Mesenchymal stem cell (in vitro differentiated cells and primary cell): ENCODE measurements at regions not wholly inside any gene's neighbourhood (a gene's known extent, or its start where the extent isn't known, plus 50 kb on each side); places are given as distances from the start of the nearest gene placed in this dataset.
A peak's percentile ranks its signal among the peaks of the same experiment; 100 is the strongest.

Experiments
- DNase-seq: peaks from one replicate; pipeline ENCODE4 v3.0.0-alpha.2; 2013
- H2AFZ ChIP-seq: one replicate; pipeline ENCODE4 v1.6.1; 2013; ENCODE audit warnings: low read depth, mild to moderate bottlenecking, control low read depth, inconsistent platforms, low read length, moderate library complexity
- H2AK5ac ChIP-seq: 2 replicates; pipeline ENCODE4 v1.6.1; 2013; ENCODE audit warnings: low read length, moderate library complexity, mild to moderate bottlenecking, inconsistent platforms; ENCODE audit not compliant: severe bottlenecking
- H2BK120ac ChIP-seq: one replicate; pipeline ENCODE4 v1.6.1; 2013; ENCODE audit warnings: low read depth, mild to moderate bottlenecking, inconsistent platforms, low read length, moderate library complexity
- H2BK12ac ChIP-seq, 2 experiments: one replicate each; pipeline ENCODE4 v1.6.1; 2013; ENCODE audit warnings: inconsistent platforms in 2 of 2, low read length in 2 of 2, mild to moderate bottlenecking in 2 of 2, moderate library complexity in 2 of 2, control low read depth in 1 of 2
- H2BK15ac ChIP-seq: one replicate; pipeline ENCODE4 v1.6.1; 2013; ENCODE audit warnings: mild to moderate bottlenecking, low read depth, inconsistent platforms; ENCODE audit not compliant: poor library complexity, severe bottlenecking
- H2BK5ac ChIP-seq: 2 replicates; pipeline ENCODE4 v1.6.1; 2013; ENCODE audit warnings: low read depth, mild to moderate bottlenecking, low read length, control low read depth, inconsistent platforms; ENCODE audit not compliant: poor library complexity, severe bottlenecking
- H3K14ac ChIP-seq, 2 experiments: one replicate each; pipeline ENCODE4 v1.6.1; 2013; ENCODE audit warnings: inconsistent platforms in 2 of 2, low read length in 2 of 2, control low read depth in 1 of 2, mild to moderate bottlenecking in 1 of 2, moderate library complexity in 1 of 2
- H3K18ac ChIP-seq, 2 experiments: one replicate each; pipeline ENCODE4 v1.6.1; 2013; ENCODE audit warnings: inconsistent platforms in 2 of 2, low read length in 2 of 2, control low read depth in 1 of 2, low read depth in 1 of 2, mild to moderate bottlenecking in 1 of 2
- H3K23ac ChIP-seq, 2 experiments: one replicate each; pipeline ENCODE4 v1.6.1; 2013; ENCODE audit warnings: inconsistent platforms in 2 of 2, low read length in 2 of 2, mild to moderate bottlenecking in 2 of 2, moderate library complexity in 2 of 2, control low read depth in 1 of 2
- H3K27ac ChIP-seq: 2 replicates; pipeline ENCODE4 v1.5.1; 2013; ENCODE audit warnings: mild to moderate bottlenecking, moderate library complexity, low read length, control low read depth, inconsistent platforms; ENCODE audit not compliant: poor library complexity, severe bottlenecking
- H3K27me3 ChIP-seq, 2 experiments: 2 replicates each; pipeline versions ENCODE4 v1.6.1 to v1.7.0; 2013; ENCODE audit warnings: low read length in 2 of 2, mild to moderate bottlenecking in 2 of 2, moderate library complexity in 2 of 2, control low read depth in 1 of 2, inconsistent platforms in 1 of 2; ENCODE audit not compliant: control insufficient read depth in 1 of 2, insufficient read depth in 1 of 2
- H3K36me3 ChIP-seq, 2 experiments: 2 replicates each; pipeline versions ENCODE4 v1.6.1 to v1.7.0; 2013; ENCODE audit warnings: low read length in 2 of 2, control low read depth in 1 of 2, inconsistent platforms in 1 of 2, low read depth in 1 of 2, mild to moderate bottlenecking in 1 of 2; ENCODE audit not compliant: insufficient read depth in 2 of 2, control insufficient read depth in 1 of 2
- H3K4ac ChIP-seq, 2 experiments: one replicate each; pipeline ENCODE4 v1.6.1; 2013; ENCODE audit warnings: inconsistent platforms in 2 of 2, low read length in 2 of 2, mild to moderate bottlenecking in 2 of 2, moderate library complexity in 2 of 2, control low read depth in 1 of 2, low read depth in 1 of 2
- H3K4me1 ChIP-seq: 2 replicates; pipeline ENCODE4 v1.6.1; 2013; ENCODE audit warnings: low read depth, low read length, control low read depth; ENCODE audit not compliant: control insufficient read depth, insufficient read depth
- H3K4me2 ChIP-seq: 2 replicates; pipeline ENCODE4 v1.6.1; 2013; ENCODE audit warnings: low read length, mild to moderate bottlenecking, inconsistent platforms; ENCODE audit not compliant: poor library complexity, severe bottlenecking
- H3K4me3 ChIP-seq, 2 experiments: 2 replicates each; pipeline versions ENCODE4 v1.5.1 to v1.7.0; 2013; ENCODE audit warnings: low read length in 2 of 2, mild to moderate bottlenecking in 2 of 2, control low read depth in 1 of 2, low read depth in 1 of 2; ENCODE audit not compliant: insufficient read depth in 1 of 2
- H3K79me1 ChIP-seq: replicated peaks from 2 replicates; pipeline ENCODE4 v1.6.1; 2013; ENCODE audit warnings: mild to moderate bottlenecking, control low read depth, low read length, inconsistent platforms; ENCODE audit not compliant: poor library complexity, severe bottlenecking
- H3K9ac ChIP-seq: 2 replicates; pipeline ENCODE4 v1.7.0; 2013; ENCODE audit warnings: mild to moderate bottlenecking, low read length, moderate library complexity
- H3K9me3 ChIP-seq: 2 replicates; pipeline ENCODE4 v1.7.0; 2013; ENCODE audit warnings: mild to moderate bottlenecking, low read length; ENCODE audit not compliant: control insufficient read depth
- H4K8ac ChIP-seq: one replicate; pipeline ENCODE4 v1.6.1; 2013; ENCODE audit warnings: inconsistent platforms, mild to moderate bottlenecking, low read length, moderate library complexity
- H4K91ac ChIP-seq: one replicate; pipeline ENCODE4 v1.6.1; 2013; ENCODE audit warnings: mild to moderate bottlenecking, low read length, inconsistent platforms
- WGBS: methylation state at CpG from one replicate; pipeline ENCODE4 v1.1.7; 2013; ENCODE audit warnings: mixed read lengths; 5-methylcytosine and 5-hydroxymethylcytosine counted together

DNA sequence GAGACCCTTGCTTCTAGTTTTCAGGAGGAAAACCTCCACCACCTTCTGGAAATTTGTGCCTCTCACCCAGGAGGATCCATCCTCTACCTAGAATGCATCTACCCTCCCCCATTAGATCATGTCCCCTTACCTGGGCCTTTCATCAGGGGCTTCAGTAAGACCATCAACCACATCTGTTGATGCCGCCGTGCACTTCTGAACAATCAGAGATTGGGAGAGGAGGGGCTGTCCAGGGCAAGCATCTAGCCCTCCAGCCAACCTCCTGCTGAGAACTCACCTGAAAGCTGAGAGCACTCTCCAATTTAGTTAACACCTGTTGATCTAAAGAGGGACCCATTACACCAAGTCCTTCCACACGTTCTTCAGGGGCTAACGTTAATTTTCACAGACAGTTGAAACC, 57.6 kb upstream of the PIK3CG start:
- no peaks in the 10 kb centered on the region for H3K79me1 ChIP-seq
- no peak overlapping the region for H3K27ac ChIP-seq
- no peak for DNase-seq
- WGBS, result 89% methylated on average over 4 of the region's 4 CpGs
- peaks cover 5 to 9% of the 10 kb centered on the region in 2 experiments for H3K27me3 ChIP-seq
- no peak overlapping the region for H2AK5ac ChIP-seq
- no peaks in the 10 kb centered on the region for H3K9me3 ChIP-seq
- no peaks in the 10 kb centered on the region for H3K4me1 ChIP-seq
- no peaks in the 10 kb centered on the region for H3K36me3 ChIP-seq
- no peak overlapping the region for H2BK15ac ChIP-seq
- H3K4ac ChIP-seq, result no peak overlapping the region
- no peak overlapping the region for H2BK120ac ChIP-seq
- no peak overlapping the region for H4K91ac ChIP-seq
- no peak overlapping the region for H3K4me3 ChIP-seq
- H2BK5ac ChIP-seq, result no peak overlapping the region
- H3K18ac ChIP-seq, result no peak overlapping the region
- H3K4me2 ChIP-seq, result no peak overlapping the region
- H2BK12ac ChIP-seq, result no peak overlapping the region
- no peak overlapping the region for H3K23ac ChIP-seq
- H3K14ac ChIP-seq, result no peak overlapping the region
- H2AFZ ChIP-seq, result no peak overlapping the region
- no peak overlapping the region for H4K8ac ChIP-seq
- no peak overlapping the region for H3K9ac ChIP-seq

GRCh38 chr7:106808967-106809635, 56.0 kb upstream of the PIK3CG start:
- no peak for DNase-seq
- H3K14ac ChIP-seq, result peak overlapping the region in 1 of 2 experiments; percentile 26

DNA sequence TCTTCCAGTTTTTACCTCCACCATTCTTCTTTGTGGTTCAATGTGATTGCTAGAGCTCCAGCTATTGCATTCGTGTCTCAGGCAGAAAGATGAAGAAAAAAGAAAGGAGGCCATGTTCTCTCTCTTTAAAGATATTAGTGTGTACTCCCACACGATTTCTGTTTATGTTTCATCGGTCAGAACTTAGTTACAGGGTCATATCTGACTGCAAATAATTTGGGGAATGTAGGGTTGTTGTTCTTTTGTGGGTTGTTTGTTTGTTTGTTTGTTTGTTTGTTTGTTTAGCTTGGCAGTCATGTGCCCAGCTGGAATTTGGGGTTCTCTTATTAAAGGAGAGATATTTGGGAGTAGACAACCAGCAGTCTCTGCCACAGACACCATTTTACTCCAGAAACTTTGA, 53.6 kb upstream of the PIK3CG start:
- Histone ChIP-seq H4K8ac (no peak overlapping the region), H4K91ac (no peak overlapping the region), H3K36me3 (no peaks in the 10 kb centered on the region), H2BK120ac (no peak overlapping the region), H3K4me3 (no peak overlapping the region), H2AFZ (no peak overlapping the region), H3K79me1 (no peaks in the 10 kb centered on the region), H3K4me1 (no peaks in the 10 kb centered on the region), H3K14ac (no peak overlapping the region), H2BK12ac (no peak overlapping the region), H3K18ac (no peak overlapping the region), H2AK5ac (no peak overlapping the region), H3K27ac (no peak overlapping the region), H3K4me2 (no peak overlapping the region), H2BK15ac (no peak overlapping the region), H3K4ac (no peak overlapping the region), H2BK5ac (no peak overlapping the region), H3K9me3 (no peaks in the 10 kb centered on the region), H3K27me3 (no peaks in the 10 kb centered on the region), H3K23ac (no peak overlapping the region), H3K9ac (peak overlapping the region; percentile 25)
- no peak for DNase-seq
- whole genome bisulfite sequencing, result 61% methylated on average over 3 of the region's 3 CpGs

More at GRCh38 chr7:106808967-106809635, 56.0 kb upstream of the PIK3CG start:
- Histone ChIP-seq H3K36me3 (no peaks in the 10 kb centered on the region), H3K27ac (no peak overlapping the region), H4K8ac (no peak overlapping the region), H3K79me1 (no peaks in the 10 kb centered on the region), H3K4me1 (no peaks in the 10 kb centered on the region), H2AFZ (no peak overlapping the region), H3K27me3 (peaks cover 0 to 5% of the 10 kb centered on the region in 2 experiments), H3K18ac (no peak overlapping the region), H3K4ac (no peak overlapping the region), H3K9me3 (no peaks in the 10 kb centered on the region), H3K9ac (no peak overlapping the region), H3K4me2 (no peak overlapping the region), H4K91ac (no peak overlapping the region), H2AK5ac (no peak overlapping the region), H2BK120ac (no peak overlapping the region), H2BK15ac (no peak overlapping the region), H3K23ac (no peak overlapping the region), H3K4me3 (no peak overlapping the region), H2BK5ac (no peak overlapping the region), H2BK12ac (no peak overlapping the region)
- WGBS, result 100% methylated on average over 8 of the region's 9 CpGs

DNA sequence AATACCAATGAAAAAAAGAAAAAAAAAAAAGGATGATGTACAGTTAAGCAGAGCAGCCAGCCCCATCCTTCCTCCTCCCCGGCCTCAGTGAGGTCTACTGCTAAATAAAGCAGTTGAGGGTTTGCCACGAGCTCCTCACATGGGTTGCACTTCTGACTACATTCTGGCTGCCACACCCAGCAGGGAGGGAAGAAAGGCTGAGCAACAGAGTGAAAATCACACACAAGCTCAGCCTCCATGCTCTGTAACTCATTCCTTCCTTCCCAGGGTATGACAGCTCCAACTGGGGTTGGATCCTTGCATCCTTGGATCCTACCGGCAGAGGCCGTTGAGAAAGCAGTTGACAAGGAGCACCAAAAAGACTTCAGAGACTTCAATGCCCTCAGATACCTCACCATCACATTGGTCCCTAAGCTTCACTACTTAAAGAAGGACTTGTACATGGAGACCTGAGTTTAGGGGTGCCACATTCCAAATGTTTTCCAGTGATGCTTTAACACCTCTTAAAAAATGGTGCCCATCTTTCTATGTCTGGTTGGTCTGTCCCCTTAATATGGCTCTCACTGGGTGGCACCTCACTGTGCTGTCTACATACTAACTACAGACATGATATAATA, 52.9 kb upstream of the PIK3CG start:
- no peak overlapping the region for H4K91ac ChIP-seq
- H2AK5ac ChIP-seq, result no peak overlapping the region
- no peak overlapping the region for H3K4me2 ChIP-seq
- H3K18ac ChIP-seq, result no peak overlapping the region
- WGBS, result 92% methylated on average over 4 of the region's 4 CpGs
- no peak overlapping the region for H2BK5ac ChIP-seq
- H2BK12ac ChIP-seq, result no peak overlapping the region
- H3K79me1 ChIP-seq, result no peaks in the 10 kb centered on the region
- no peaks in the 10 kb centered on the region for H3K9me3 ChIP-seq
- H4K8ac ChIP-seq, result peak overlapping the region; percentile 42
- DNase-seq, result no peak
- H3K27ac ChIP-seq, result no peak overlapping the region
- no peaks in the 10 kb centered on the region for H3K27me3 ChIP-seq
- no peak overlapping the region for H3K4ac ChIP-seq
- H3K36me3 ChIP-seq, result no peaks in the 10 kb centered on the region
- H3K4me3 ChIP-seq, result no peak overlapping the region
- no peak overlapping the region for H2AFZ ChIP-seq
- no peaks in the 10 kb centered on the region for H3K4me1 ChIP-seq
- no peak overlapping the region for H3K14ac ChIP-seq
- no peak overlapping the region for H2BK15ac ChIP-seq
- H3K9ac ChIP-seq, result peak overlapping the region; percentile 25
- no peak overlapping the region for H2BK120ac ChIP-seq
- no peak overlapping the region for H3K23ac ChIP-seq
